ENCODE measurements at regions not wholly inside any gene's neighbourhood (a gene's known extent, or its start where the extent isn't known, plus 50 kb on each side); places are given as distances from the start of the nearest gene placed in this dataset.

GRCh38 chr4:132557660-132558059, 591.4 kb upstream of the PCDH10 start:
- no peaks in the 10 kb centered on the region for H3K9me3 ChIP-seq (ENCODE audit: low read length)
- no TSS peak for BruUV-seq (replicated peaks)
- no peak overlapping the region for H2AFZ ChIP-seq (ENCODE audit: low read length)
- in situ Hi-C loops (cut with HindIII; ENCODE audit: extremely low pct_ligation_motif_present, low pct_unique_long_range_greater_than_20kb) (no loop called here), intact Hi-C loops (cut with micrococcal nuclease; ENCODE audit: unreplicated experiment) (no loop called here)
- H3K4me3 ChIP-seq (replicated peaks in 1 of 3; ENCODE audit: insufficient read depth in 1 of 3, low read depth in 2 of 3, low read length in 3 of 3): no peak overlapping the region
- H3K9ac ChIP-seq (ENCODE audit: insufficient read depth, low read depth, low read length): no peak overlapping the region
- H4K20me1 ChIP-seq (ENCODE audit: insufficient read depth, low read length): no peaks in the 10 kb centered on the region
- CTCF ChIA-PET (ENCODE audit: low intra/inter-chr PET ratio, low total read pairs): no interaction called here
- FAIRE-seq (no peak), DNase-seq (ENCODE audit: low spot score) (no peak), ATAC-seq (no peak)
- no peaks in the 10 kb centered on the region for H3K4me1 ChIP-seq (ENCODE audit: insufficient read depth, low read length)
- POLR2A ChIA-PET: no interaction called here
- no peaks in the 10 kb centered on the region for H3K79me2 ChIP-seq (ENCODE audit: insufficient read depth, low read length)
- H3K27me3 ChIP-seq (ENCODE audit: control insufficient read depth in 1 of 2, insufficient read depth in 2 of 2, low read length in 2 of 2): no peaks in the 10 kb centered on the region
- no peaks in the 10 kb centered on the region for H3K36me3 ChIP-seq (replicated peaks in 1 of 2; ENCODE audit: control insufficient read depth in 1 of 2, insufficient read depth in 2 of 2, low read length in 2 of 2)
- no peak overlapping the region for H3K4me2 ChIP-seq (ENCODE audit: low read depth, low read length)
- TF ChIP-seq, protein P1, sequence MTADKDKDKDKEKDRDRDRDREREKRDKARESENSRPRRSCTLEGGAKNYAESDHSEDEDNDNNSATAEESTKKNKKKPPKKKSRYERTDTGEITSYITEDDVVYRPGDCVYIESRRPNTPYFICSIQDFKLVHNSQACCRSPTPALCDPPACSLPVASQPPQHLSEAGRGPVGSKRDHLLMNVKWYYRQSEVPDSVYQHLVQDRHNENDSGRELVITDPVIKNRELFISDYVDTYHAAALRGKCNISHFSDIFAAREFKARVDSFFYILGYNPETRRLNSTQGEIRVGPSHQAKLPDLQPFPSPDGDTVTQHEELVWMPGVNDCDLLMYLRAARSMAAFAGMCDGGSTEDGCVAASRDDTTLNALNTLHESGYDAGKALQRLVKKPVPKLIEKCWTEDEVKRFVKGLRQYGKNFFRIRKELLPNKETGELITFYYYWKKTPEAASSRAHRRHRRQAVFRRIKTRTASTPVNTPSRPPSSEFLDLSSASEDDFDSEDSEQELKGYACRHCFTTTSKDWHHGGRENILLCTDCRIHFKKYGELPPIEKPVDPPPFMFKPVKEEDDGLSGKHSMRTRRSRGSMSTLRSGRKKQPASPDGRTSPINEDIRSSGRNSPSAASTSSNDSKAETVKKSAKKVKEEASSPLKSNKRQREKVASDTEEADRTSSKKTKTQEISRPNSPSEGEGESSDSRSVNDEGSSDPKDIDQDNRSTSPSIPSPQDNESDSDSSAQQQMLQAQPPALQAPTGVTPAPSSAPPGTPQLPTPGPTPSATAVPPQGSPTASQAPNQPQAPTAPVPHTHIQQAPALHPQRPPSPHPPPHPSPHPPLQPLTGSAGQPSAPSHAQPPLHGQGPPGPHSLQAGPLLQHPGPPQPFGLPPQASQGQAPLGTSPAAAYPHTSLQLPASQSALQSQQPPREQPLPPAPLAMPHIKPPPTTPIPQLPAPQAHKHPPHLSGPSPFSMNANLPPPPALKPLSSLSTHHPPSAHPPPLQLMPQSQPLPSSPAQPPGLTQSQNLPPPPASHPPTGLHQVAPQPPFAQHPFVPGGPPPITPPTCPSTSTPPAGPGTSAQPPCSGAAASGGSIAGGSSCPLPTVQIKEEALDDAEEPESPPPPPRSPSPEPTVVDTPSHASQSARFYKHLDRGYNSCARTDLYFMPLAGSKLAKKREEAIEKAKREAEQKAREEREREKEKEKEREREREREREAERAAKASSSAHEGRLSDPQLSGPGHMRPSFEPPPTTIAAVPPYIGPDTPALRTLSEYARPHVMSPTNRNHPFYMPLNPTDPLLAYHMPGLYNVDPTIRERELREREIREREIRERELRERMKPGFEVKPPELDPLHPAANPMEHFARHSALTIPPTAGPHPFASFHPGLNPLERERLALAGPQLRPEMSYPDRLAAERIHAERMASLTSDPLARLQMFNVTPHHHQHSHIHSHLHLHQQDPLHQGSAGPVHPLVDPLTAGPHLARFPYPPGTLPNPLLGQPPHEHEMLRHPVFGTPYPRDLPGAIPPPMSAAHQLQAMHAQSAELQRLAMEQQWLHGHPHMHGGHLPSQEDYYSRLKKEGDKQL (CRISPR knock-in tag; IDR thresholded peaks at IDR 0.05; ENCODE audit: low read depth): no peak
- no peak for TF ChIP-seq NFKB2 (CRISPR knock-in tag; IDR thresholded peaks at IDR 0.05; ENCODE audit: borderline replicate concordance)
- H3K27ac ChIP-seq (ENCODE audit: extremely low read length, insufficient read depth, low read length): no peak overlapping the region

DNA sequence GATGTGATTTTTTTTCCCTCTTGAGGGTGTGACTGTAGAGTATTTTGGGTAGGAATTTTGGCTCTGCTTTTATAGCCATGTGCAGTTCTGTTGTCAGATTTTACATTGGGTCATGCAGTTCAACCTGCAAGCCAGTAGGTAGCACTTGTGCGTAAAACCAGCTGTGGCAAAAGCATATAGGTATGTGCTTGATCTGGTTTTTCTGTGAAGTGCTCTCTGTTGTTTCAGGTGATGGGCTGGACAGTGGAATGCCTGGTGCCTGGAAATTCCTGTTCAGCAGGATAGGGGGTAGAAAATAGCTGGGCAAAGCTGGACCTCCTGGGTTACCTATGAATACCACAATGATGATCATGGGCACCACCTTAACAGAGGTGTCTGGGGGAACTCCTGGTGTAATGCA, 584.2 kb upstream of the PCDH10 start:
- no TSS peak for BruUV-seq (replicated peaks)
- peak; percentile 75 for ATAC-seq
- Histone ChIP-seq H4K20me1 (ENCODE audit: insufficient read depth, low read length) (no peaks in the 10 kb centered on the region), H3K4me2 (ENCODE audit: low read depth, low read length) (no peak overlapping the region), H3K4me3 (replicated peaks in 1 of 3; ENCODE audit: insufficient read depth in 1 of 3, low read depth in 2 of 3, low read length in 3 of 3) (no peak overlapping the region), H3K4me1 (ENCODE audit: insufficient read depth, low read length) (no peaks in the 10 kb centered on the region), H2AFZ (ENCODE audit: low read length) (no peak overlapping the region), H3K27ac (ENCODE audit: extremely low read length, insufficient read depth, low read length) (no peak overlapping the region), H3K9me3 (ENCODE audit: low read length) (no peaks in the 10 kb centered on the region), H3K79me2 (ENCODE audit: insufficient read depth, low read length) (no peaks in the 10 kb centered on the region), H3K27me3 (ENCODE audit: control insufficient read depth in 1 of 2, insufficient read depth in 2 of 2, low read length in 2 of 2) (no peaks in the 10 kb centered on the region), H3K9ac (ENCODE audit: insufficient read depth, low read depth, low read length) (no peak overlapping the region), H3K36me3 (replicated peaks in 1 of 2; ENCODE audit: control insufficient read depth in 1 of 2, insufficient read depth in 2 of 2, low read length in 2 of 2) (no peaks in the 10 kb centered on the region)
- 0% methylated on average over 1 of the region's 1 CpG for WGBS (ENCODE audit: low lambda C conversion rate)
- no peak for FAIRE-seq
- ChIA-PET POLR2A (no interaction called here), CTCF (ENCODE audit: low intra/inter-chr PET ratio, low total read pairs) (no interaction called here)
- peak; percentile 1 for DNase-seq (ENCODE audit: low spot score)
- in situ Hi-C loops (cut with HindIII; ENCODE audit: extremely low pct_ligation_motif_present, low pct_unique_long_range_greater_than_20kb) (no loop called here), intact Hi-C loops (cut with micrococcal nuclease; ENCODE audit: unreplicated experiment) (no loop called here)
- TF ChIP-seq ARNTL (CRISPR knock-in tag; IDR thresholded peaks at IDR 0.05) (no peak), ZNF451 (CRISPR knock-in tag; IDR thresholded peaks at IDR 0.05) (no peak), FOXC1 (CRISPR knock-in tag; IDR thresholded peaks at IDR 0.05; ENCODE audit: borderline replicate concordance) (no peak), ZNF460 (CRISPR knock-in tag; IDR thresholded peaks at IDR 0.05; ENCODE audit: borderline replicate concordance) (no peak), ERF (CRISPR knock-in tag; IDR thresholded peaks at IDR 0.05) (no peak), MXD1 (CRISPR knock-in tag; IDR thresholded peaks at IDR 0.05) (no peak), ZNF441 (CRISPR knock-in tag; IDR thresholded peaks at IDR 0.05; ENCODE audit: borderline replicate concordance) (no peak), NRL (CRISPR knock-in tag; IDR thresholded peaks at IDR 0.05; ENCODE audit: borderline replicate concordance) (no peak), TBP (CRISPR knock-in tag; IDR thresholded peaks at IDR 0.05) (no peak), ZMYM3 (CRISPR knock-in tag; IDR thresholded peaks at IDR 0.05) (no peak)
- TF ChIP-seq, protein P2, sequence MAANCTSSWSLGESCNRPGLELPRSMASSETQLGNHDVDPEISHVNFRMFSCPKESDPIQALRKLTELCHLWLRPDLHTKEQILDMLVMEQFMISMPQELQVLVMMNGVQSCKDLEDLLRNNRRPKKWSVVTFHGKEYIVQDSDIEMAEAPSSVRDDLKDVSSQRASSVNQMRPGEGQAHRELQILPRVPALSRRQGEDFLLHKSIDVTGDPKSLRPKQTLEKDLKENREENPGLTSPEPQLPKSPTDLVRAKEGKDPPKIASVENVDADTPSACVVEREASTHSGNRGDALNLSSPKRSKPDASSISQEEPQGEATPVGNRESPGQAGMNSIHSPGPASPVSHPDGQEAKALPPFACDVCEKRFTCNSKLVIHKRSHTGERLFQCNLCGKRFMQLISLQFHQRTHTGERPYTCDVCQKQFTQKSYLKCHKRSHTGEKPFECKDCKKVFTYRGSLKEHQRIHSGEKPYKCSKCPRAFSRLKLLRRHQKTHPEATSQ (CRISPR knock-in tag; IDR thresholded peaks at IDR 0.05; ENCODE audit: borderline replicate concordance): no peak

Measured in HepG2 (cell line).